HCT116 (cell line): ENCODE measurements at regions not wholly inside any gene's neighbourhood (a gene's known extent, or its start where the extent isn't known, plus 50 kb on each side); places are given as distances from the start of the nearest gene placed in this dataset.

ENCODE experiments used
- CEBPB ChIP-seq: IDR thresholded peaks from 2 replicates; pipeline ENCODE4 v1.6.1; 2012; ENCODE audit warnings: low read depth
- CTCF ChIP-seq, 3 experiments: fragments of 200-600 bp in 1 of 3; sonication (generic) in 1 of 3; IDR thresholded peaks in 2 of 3; conservative IDR thresholded peaks in 1 of 3; 2 replicates each; pipeline ENCODE4 v1.5.1; 2012 to 2017; ENCODE audit warnings: low read depth in 2 of 3, low read length in 2 of 3, antibody characterized with exemption in 1 of 3, borderline replicate concordance in 1 of 3, control low read depth in 1 of 3, mild to moderate bottlenecking in 1 of 3, mixed read lengths in 1 of 3, mixed run types in 1 of 3, moderate library complexity in 1 of 3; ENCODE audit not compliant: insufficient read depth in 1 of 3
- EGR1 ChIP-seq: IDR thresholded peaks from 2 replicates; pipeline ENCODE4 v1.6.1; 2012; ENCODE audit warnings: low read depth
- EZH2 ChIP-seq: fragments of 200-600 bp; sonication (generic); IDR thresholded peaks from 2 replicates; pipeline ENCODE4 v1.6.1; 2017; ENCODE audit warnings: antibody characterized with exemption, mixed run types
- EZH2phosphoT487 ChIP-seq: fragments of 200-600 bp; IDR thresholded peaks from 2 replicates; pipeline ENCODE4 v1.6.1; 2018; ENCODE audit warnings: antibody characterized with exemption, borderline replicate concordance
- MAX ChIP-seq: IDR thresholded peaks from 2 replicates; pipeline ENCODE4 v1.6.1; 2012
- POLR2A ChIP-seq: IDR thresholded peaks from 2 replicates; pipeline ENCODE4 v1.7.0; 2011; ENCODE audit warnings: borderline replicate concordance; ENCODE audit not compliant: insufficient read depth, insufficient read length; ENCODE audit errors: extremely low read depth
- POLR2AphosphoS5 ChIP-seq: IDR thresholded peaks from 2 replicates; pipeline ENCODE4 v1.6.1; 2011; ENCODE audit warnings: mild to moderate bottlenecking, low read depth, low read length, moderate library complexity
- SIN3A ChIP-seq: IDR thresholded peaks from 2 replicates; pipeline ENCODE4 v1.6.1; 2012; ENCODE audit warnings: low read depth
- SP1 ChIP-seq: IDR thresholded peaks from 2 replicates; pipeline ENCODE4 v1.6.1; 2012; ENCODE audit warnings: low read depth
- YY1 ChIP-seq: IDR thresholded peaks from 2 replicates; pipeline ENCODE4 v1.6.1; 2011; ENCODE audit warnings: low read length, low read depth, moderate library complexity, mild to moderate bottlenecking; ENCODE audit not compliant: insufficient replicate concordance; ENCODE audit errors: extremely low read depth
- ZNF274 ChIP-seq: fragments of 200-500 bp; sonication (Bioruptor generic); IDR thresholded peaks from 2 replicates; pipeline ENCODE4 v1.6.1; 2014; ENCODE audit warnings: mild to moderate bottlenecking, low read depth, low read length, inconsistent platforms
- TF ChIP-seq, protein P1 (sequence below): IDR thresholded peaks from 2 replicates; pipeline ENCODE4 v1.6.1; 2012; ENCODE audit warnings: low read depth

- TF ChIP-seq CTCF (IDR thresholded peaks at IDR 0.05 in 2 of 3, conservative IDR thresholded peaks at IDR 0.05 in 1 of 3; ENCODE audit: borderline replicate concordance in 1 of 3, insufficient read depth in 1 of 3, low read depth in 2 of 3, low read length in 2 of 3), result no peak
- TF ChIP-seq EZH2, result no peak
- no peak for TF ChIP-seq EGR1
- TF ChIP-seq POLR2A, result no peak
- no peak for TF ChIP-seq EZH2phosphoT487
- TF ChIP-seq SP1, result no peak
- no peak for TF ChIP-seq SIN3A
- TF ChIP-seq, protein P1, sequence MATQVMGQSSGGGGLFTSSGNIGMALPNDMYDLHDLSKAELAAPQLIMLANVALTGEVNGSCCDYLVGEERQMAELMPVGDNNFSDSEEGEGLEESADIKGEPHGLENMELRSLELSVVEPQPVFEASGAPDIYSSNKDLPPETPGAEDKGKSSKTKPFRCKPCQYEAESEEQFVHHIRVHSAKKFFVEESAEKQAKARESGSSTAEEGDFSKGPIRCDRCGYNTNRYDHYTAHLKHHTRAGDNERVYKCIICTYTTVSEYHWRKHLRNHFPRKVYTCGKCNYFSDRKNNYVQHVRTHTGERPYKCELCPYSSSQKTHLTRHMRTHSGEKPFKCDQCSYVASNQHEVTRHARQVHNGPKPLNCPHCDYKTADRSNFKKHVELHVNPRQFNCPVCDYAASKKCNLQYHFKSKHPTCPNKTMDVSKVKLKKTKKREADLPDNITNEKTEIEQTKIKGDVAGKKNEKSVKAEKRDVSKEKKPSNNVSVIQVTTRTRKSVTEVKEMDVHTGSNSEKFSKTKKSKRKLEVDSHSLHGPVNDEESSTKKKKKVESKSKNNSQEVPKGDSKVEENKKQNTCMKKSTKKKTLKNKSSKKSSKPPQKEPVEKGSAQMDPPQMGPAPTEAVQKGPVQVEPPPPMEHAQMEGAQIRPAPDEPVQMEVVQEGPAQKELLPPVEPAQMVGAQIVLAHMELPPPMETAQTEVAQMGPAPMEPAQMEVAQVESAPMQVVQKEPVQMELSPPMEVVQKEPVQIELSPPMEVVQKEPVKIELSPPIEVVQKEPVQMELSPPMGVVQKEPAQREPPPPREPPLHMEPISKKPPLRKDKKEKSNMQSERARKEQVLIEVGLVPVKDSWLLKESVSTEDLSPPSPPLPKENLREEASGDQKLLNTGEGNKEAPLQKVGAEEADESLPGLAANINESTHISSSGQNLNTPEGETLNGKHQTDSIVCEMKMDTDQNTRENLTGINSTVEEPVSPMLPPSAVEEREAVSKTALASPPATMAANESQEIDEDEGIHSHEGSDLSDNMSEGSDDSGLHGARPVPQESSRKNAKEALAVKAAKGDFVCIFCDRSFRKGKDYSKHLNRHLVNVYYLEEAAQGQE, result no peak
- no peak for TF ChIP-seq CEBPB
- TF ChIP-seq ZNF274, result no peak
- TF ChIP-seq POLR2AphosphoS5, result no peak
- TF ChIP-seq MAX, result no peak
- no peak for TF ChIP-seq YY1
Measured at GRCh38 chr4:59339631-59340030, 1860.5 kb upstream of the ADGRL3 start.
